HG02642 (cell line): ENCODE measurements at regions not wholly inside any gene's neighbourhood (a gene's known extent, or its start where the extent isn't known, plus 50 kb on each side); places are given as distances from the start of the nearest gene placed in this dataset.
"Not testable (repeated sequence)": the region's sequence is repeated elsewhere in the genome, so short reads cannot be mapped to it uniquely, and the experiment has no call there.

ENCODE experiments used
- ATAC-seq: cut with Tn5 transposase; IDR thresholded peaks from one replicate; pipeline ENCODE4 v1.9.1; 2021; ENCODE audit warnings: mild to moderate bottlenecking; ENCODE audit not compliant: unreplicated experiment, poor library complexity

GRCh38 chr16:13606804-13607203 lies 313.1 kb upstream of the ERCC4 start:
- no peak for ATAC-seq

GRCh38 chr16:13607289-13607688 lies 312.7 kb upstream of the ERCC4 start:
- no peak for ATAC-seq

GRCh38 chr16:13611596-13611995 lies 308.4 kb upstream of the ERCC4 start:
- no peak for ATAC-seq

GRCh38 chr16:13612623-13613022 lies 307.3 kb upstream of the ERCC4 start:
- no peak for ATAC-seq

GRCh38 chr16:13613165-13613564 lies 306.8 kb upstream of the ERCC4 start:
- no peak for ATAC-seq

- no peak for ATAC-seq
These were observed 298.3 kb upstream of the ERCC4 start for GRCh38 chr16:13621639-13622038.

- ATAC-seq = no peak
These were observed 291.8 kb upstream of the ERCC4 start for GRCh38 chr16:13628156-13628555.

GRCh38 chr16:13629704-13630103 lies 290.2 kb upstream of the ERCC4 start:
- no peak for ATAC-seq

GRCh38 chr16:13630374-13630773 lies 289.6 kb upstream of the ERCC4 start:
- ATAC-seq = no peak

- ATAC-seq = no peak
These were observed 288.7 kb upstream of the ERCC4 start for GRCh38 chr16:13631213-13631767.

- no peak for ATAC-seq
These were observed 288.0 kb upstream of the ERCC4 start for GRCh38 chr16:13631916-13632315.

- ATAC-seq = not testable (repeated sequence)
These were observed 287.4 kb upstream of the ERCC4 start for GRCh38 chr16:13632504-13632903.

GRCh38 chr16:13633391-13633861 lies 286.5 kb upstream of the ERCC4 start:
- ATAC-seq = no peak

GRCh38 chr16:13634253-13634652 lies 285.7 kb upstream of the ERCC4 start:
- no peak for ATAC-seq

- ATAC-seq = no peak
These were observed 285.0 kb upstream of the ERCC4 start for GRCh38 chr16:13634959-13635358.

- no peak for ATAC-seq
These were observed 281.7 kb upstream of the ERCC4 start for GRCh38 chr16:13638218-13638617.

GRCh38 chr16:13643412-13643811 lies 276.5 kb upstream of the ERCC4 start:
- ATAC-seq = no peak

- no peak for ATAC-seq
These were observed 274.2 kb upstream of the ERCC4 start for GRCh38 chr16:13645601-13646245.

GRCh38 chr16:13660807-13661206 lies 259.1 kb upstream of the ERCC4 start:
- no peak for ATAC-seq

- ATAC-seq = no peak
These were observed 254.1 kb upstream of the ERCC4 start for GRCh38 chr16:13665876-13666275.

GRCh38 chr16:13672196-13672595 lies 247.8 kb upstream of the ERCC4 start:
- ATAC-seq = no peak
